Iris pigment epithelial cell (primary cell): ENCODE measurements at regions not wholly inside any gene's neighbourhood (a gene's known extent, or its start where the extent isn't known, plus 50 kb on each side); places are given as distances from the start of the nearest gene placed in this dataset.
"Not testable (repeated sequence)": the region's sequence is repeated elsewhere in the genome, so short reads cannot be mapped to it uniquely, and the experiment has no call there.

Experiments used
- DNase-seq: peaks from one replicate; pipeline ENCODE4 v3.0.0-alpha.2; 2011; ENCODE audit warnings: low read depth

- no peak for DNase-seq
These were observed 499.9 kb upstream of the LMCD1 start for GRCh38 chr3:8001712-8002111.

- no peak for DNase-seq
These were observed 489.7 kb upstream of the LMCD1 start for GRCh38 chr3:8011902-8012301.

DNA sequence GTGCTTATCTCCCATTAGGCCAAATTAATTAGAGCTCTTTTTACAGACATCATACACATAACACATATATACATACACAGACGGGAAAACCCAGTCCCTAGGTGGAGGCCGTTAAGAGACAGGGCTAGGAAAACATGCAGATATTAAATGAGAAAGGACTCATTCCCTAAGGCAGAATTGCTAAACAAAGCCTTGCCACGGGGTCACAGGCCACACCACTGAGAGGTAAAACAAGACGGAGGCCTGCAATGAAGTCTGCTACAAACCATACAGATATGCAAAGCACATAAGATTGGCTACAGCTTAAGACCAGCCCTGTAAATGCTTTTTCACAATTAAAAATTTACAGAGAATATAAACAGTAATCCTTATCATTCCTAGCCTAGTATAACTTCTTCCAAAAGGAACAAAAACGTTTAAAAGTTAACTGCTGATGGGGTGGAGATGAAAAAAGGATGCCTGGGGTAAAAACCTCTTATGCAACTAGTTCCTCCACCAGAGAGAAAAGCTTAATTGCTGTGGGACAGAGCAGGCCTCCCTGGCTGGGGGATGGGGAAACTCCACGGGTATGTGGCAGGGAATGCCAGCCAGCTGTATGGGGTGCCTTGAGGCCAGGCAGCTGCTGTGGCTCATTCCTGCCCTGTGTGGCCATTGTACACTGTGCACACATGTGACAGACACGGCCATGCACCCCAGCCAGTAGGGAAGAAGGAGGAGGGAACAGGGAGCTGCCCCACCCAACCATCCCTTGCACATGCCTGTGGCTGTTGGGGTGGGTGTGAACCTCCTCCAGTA is 481.4 kb upstream of the LMCD1 start:
- DNase-seq, result no peak

DNA sequence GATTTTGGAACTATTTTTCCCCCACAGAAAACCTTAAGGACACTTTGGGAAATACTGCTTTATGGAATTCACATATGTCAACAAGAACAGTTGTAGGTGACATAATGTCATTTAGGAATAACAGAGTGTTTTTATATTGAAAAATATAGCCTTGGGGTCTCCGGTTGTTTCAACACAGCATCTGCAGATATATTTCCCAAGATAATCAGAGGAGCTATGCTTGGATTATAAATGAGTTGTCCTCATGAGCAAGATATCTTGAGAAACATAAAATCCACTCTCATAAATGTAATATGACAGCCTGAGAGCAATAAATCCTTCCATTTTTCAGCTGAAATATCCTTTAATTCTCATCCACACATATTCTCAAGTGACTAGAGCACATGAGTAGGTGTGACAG is 473.7 kb upstream of the LMCD1 start:
- no peak for DNase-seq

DNA sequence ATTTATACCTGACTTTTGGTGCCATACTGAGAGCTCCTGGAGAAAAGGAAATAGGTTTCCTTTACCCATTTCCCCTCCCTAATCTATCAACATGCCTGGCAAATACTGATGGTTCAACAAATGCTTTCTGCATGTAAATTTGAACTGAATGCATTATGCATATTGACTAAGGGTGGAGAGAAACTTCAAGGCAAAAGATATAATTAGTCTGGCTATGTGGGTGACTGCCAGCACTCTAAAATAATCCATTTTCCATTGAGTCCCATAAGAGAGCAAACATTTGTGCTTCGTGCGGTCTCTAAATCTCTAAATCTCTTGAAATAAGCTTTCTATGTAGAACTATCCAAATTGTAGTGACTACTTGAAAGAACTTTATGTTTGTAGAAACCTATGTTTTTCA is 451.3 kb upstream of the LMCD1 start:
- no peak for DNase-seq

DNA sequence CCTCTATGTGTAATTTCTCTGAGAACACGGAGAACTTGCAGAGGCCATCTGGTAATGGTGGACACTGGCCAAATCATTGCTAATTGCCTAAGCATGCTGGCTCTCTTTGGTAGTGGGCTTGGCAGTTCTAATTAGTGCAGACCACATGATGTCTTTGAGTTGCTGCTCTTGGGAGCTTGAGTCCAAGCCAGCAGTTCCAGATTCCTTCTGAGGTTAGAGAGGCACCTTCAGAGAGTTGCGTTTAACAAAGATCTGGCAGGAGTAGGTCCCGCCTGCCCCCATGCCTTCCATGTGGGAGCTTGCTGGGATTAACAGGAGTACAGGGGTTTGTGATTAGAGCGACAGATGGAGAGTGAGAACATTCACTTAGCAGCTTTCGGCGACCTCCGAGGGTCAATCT is 449.0 kb upstream of the LMCD1 start:
- DNase-seq, result peak; percentile 7

DNA sequence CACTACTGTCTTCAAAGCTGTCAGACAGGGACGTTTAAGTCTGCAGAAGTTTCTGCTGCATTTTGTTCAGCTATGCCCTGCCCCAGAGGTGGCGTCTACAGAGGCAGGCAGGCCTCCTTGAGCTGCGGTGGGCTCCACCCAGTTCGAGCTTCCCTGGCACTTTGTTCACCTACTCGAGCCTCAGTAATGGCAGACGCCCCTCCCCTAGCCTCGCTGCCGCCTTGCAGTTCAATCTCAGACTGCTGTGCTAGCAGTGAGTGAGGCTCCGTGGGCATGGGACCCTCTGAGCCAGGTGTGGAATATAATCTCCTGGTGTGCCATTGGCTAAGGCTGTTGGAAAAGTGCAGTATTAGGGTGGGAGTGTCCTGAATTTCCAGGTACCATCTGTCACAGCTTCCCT is 433.5 kb upstream of the LMCD1 start:
- DNase-seq, result not testable (repeated sequence)

DNA sequence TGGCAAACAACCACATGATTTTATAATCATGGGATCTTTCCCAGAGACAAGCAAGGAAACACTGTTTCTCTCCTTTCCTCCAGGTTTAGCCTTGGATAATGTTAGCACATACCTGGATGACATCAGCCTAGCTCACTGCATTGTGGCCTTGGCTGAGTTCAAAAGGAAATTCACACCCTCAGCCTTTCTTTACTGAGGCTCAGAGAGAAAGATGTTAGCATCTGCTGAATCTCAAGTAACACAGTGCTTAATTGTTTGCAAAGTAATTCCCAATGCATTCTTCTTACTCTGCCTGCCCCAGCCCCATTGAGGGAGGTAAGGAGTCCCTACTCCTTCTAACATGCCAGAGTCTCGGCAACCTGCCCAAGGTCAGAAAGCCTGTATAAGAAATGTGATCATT is 432.2 kb upstream of the LMCD1 start:
- no peak for DNase-seq

DNA sequence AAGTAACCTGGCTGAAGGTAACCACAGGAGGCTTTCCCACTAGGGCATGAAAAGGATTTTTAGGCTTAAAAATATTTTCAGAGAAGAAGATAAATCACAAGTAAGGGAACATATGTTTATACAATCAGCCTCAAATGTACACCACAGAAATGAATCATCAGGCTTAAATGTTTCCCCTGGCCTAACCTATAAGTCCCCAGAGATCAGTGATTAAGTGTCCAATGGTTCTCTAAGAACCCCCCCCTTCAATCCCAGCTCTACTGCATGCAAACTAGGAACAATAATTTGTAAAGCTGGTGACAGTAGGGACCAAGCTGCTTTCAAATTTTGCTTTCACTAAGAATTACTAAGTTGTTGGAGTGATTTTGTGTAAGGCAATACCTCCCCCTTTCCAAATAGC is 431.6 kb upstream of the LMCD1 start:
- DNase-seq, result no peak

GRCh38 chr3:8074740-8075139 is 426.9 kb upstream of the LMCD1 start:
- DNase-seq, result not testable (repeated sequence)

- no peak for DNase-seq
These were observed 424.5 kb upstream of the LMCD1 start for GRCh38 chr3:8077126-8077525.

GRCh38 chr3:8080464-8080863 is 421.2 kb upstream of the LMCD1 start:
- DNase-seq, result no peak

DNA sequence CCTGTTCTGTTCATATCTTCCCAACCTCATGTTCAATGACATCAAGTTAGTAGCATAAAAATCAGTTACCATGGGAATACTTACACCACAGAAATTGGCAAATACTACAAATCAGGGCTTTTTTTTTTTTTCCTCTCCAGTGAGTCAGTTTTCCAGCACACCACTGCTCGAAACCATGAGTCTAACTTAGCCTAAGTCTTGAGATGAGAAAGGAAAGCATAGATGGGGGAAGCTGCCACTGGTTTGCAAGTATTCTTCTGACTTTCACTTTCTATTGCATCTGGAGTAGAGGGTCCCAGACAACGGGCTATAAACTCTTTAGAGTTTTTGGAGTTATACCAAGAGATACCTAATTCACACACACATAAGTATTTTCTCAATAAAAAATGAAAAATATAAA is 416.1 kb upstream of the LMCD1 start:
- no peak for DNase-seq

DNA sequence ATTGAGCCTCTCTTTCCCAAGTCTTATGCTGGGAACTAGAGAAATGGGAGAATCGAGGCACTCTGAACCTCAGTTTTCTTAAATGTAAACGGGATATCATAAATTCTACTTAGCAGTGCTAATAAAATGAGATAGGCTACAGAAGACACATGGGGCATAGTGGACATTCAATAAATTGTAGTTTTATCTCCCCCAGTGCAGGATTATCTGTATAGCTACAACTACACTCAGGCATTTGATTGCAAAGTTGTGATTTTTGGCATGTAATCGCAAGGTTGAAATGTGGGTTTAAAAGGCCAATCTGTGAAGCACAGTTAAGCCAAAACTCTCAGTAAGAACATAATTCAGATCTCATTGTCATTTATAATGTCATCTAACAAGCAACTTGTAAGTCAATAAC is 413.7 kb upstream of the LMCD1 start:
- DNase-seq, result no peak

- no peak for DNase-seq
These were observed 407.2 kb upstream of the LMCD1 start for GRCh38 chr3:8094415-8094814.

DNA sequence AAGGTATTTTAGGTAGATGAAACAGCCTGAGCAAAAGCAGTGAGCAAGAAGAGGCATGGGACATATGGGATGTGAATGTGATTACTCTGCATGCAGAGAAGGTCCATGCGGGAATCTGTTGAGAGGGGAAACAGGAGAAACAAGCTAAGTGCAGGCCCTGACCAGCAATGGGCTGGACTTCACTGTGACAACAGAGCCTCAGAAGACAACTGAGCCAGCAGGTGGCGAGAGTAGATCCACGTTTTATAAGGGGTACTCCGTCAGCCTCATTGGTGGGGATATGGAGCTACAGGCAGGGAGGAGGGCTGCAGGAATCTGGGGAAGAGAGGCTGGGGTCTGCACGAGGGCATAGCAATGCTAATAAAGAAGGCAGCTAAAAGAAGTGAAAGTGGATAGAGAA is 405.9 kb upstream of the LMCD1 start:
- DNase-seq, result no peak

DNA sequence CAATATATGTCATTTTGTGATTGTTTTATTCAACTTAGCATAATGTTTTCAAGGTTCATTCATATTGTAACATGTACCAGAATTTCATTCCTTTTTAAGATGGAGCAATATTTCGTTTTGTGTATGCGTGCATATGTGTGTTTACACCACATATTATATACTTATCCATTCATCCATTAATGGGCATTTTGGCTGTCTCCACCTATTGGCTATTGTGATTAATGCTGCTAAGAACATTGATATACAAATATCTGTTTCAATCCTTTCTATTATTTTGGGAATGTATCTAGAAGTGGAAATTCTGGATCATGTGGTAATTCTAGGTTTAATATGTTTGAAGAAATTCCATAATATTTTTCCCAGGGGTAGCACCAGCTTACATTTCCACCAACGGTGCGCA is 403.9 kb upstream of the LMCD1 start:
- DNase-seq, result no peak

GRCh38 chr3:8103954-8104353 is 397.7 kb upstream of the LMCD1 start:
- no peak for DNase-seq

- no peak for DNase-seq
These were observed 394.7 kb upstream of the LMCD1 start for GRCh38 chr3:8106921-8107320.

GRCh38 chr3:8110966-8111798 is 390.4 kb upstream of the LMCD1 start:
- peak; percentile 37 for DNase-seq

- no peak for DNase-seq
These were observed 389.0 kb upstream of the LMCD1 start for GRCh38 chr3:8112587-8112986.

DNA sequence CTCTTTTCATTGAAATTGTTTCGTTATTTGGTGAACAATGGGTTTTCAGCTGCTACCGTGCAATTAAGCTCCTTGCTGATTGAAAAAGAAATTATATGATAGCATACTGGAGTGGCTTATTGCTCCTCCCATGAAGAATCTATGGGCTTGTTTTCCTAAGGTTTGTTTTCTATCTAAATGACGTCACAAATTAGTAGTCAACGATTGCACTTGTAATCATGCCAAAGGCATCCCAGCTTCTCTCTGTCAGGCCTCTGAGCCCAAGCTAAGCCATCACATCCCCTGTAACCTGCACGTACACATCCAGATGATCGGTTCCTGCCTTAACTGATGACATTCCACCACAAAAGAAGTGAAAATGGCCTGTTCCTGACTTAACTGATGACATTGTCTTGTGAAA is 388.0 kb upstream of the LMCD1 start:
- DNase-seq, result no peak

GRCh38 chr3:8128686-8129085 is 372.9 kb upstream of the LMCD1 start:
- DNase-seq, result no peak

- no peak for DNase-seq
These were observed 365.1 kb upstream of the LMCD1 start for GRCh38 chr3:8136553-8136952.
